Upper lobe of left lung (tissue), 6 donors: ENCODE measurements at regions not wholly inside any gene's neighbourhood (a gene's known extent, or its start where the extent isn't known, plus 50 kb on each side); places are given as distances from the start of the nearest gene placed in this dataset.

Experiments
- ATAC-seq, 2 donors: fragments of 200-7000 bp; cut with Tn5 transposase; one replicate each; pipeline ENCODE4 v1.9.1; 2022; ENCODE audit warnings: mild to moderate bottlenecking in 2 of 2, moderate library complexity in 2 of 2; ENCODE audit not compliant: low FRiP score in 2 of 2
- DNase-seq, 2 donors: peaks; one replicate each; pipeline ENCODE4 v3.0.0-alpha.2; 2019 to 2020
- H3K27ac ChIP-seq, 4 donors: fragments of 200-600 bp; sonication (generic); one replicate each; pipeline ENCODE4 v1.5.1; 2016 to 2019
- H3K27me3 ChIP-seq, 4 donors: fragments of 200-600 bp; sonication (generic); one replicate each; pipeline ENCODE4 v1.5.1; 2017 to 2019
- H3K36me3 ChIP-seq, 4 donors: fragments of 200-600 bp; sonication (generic); one replicate each; pipeline ENCODE4 v1.5.1; 2016 to 2019
- H3K4me1 ChIP-seq, 4 donors: fragments of 200-600 bp; sonication (generic); one replicate each; pipeline ENCODE4 v1.5.1; 2018 to 2019
- H3K4me3 ChIP-seq, 4 donors: fragments of 200-600 bp; sonication (generic); one replicate each; pipeline ENCODE4 v1.5.1; 2017 to 2019; ENCODE audit warnings: mild to moderate bottlenecking in 2 of 4, moderate library complexity in 1 of 4
- H3K9me3 ChIP-seq, 4 donors: fragments of 200-600 bp; sonication (generic); one replicate each; pipeline ENCODE4 v1.5.1; 2018 to 2019
- EP300 ChIP-seq, 4 donors: sonication (generic); formaldehyde crosslinking; IDR thresholded peaks; one replicate each; pipeline ENCODE4 v1.5.1; 2017; ENCODE audit warnings: antibody characterized with exemption in 4 of 4, control low read depth in 2 of 4
- POLR2A ChIP-seq, 4 donors: fragments of 450-650 bp; IDR thresholded peaks; one replicate each; pipeline ENCODE4 v1.5.1; 2016 to 2017; ENCODE audit warnings: antibody characterized with exemption in 4 of 4, mild to moderate bottlenecking in 2 of 4
- POLR2AphosphoS5 ChIP-seq, 2 donors: sonication (generic); formaldehyde crosslinking; IDR thresholded peaks; one replicate each; pipeline ENCODE4 v1.5.1; 2017; ENCODE audit warnings: antibody characterized with exemption in 2 of 2
- WGBS, 2 donors: methylation state at CpG; one replicate each; pipeline ENCODE4 v1.1.5; 2017 to 2018; 5-methylcytosine and 5-hydroxymethylcytosine counted together
- TF ChIP-seq, protein P1 (sequence below), 6 experiments: fragments of 450-650 bp in 4 of 6; fragments of 200-600 bp in 2 of 6; sonication (generic) in 2 of 6; IDR thresholded peaks; one replicate each; pipeline ENCODE4 v1.5.1; 2016 to 2019; ENCODE audit warnings: antibody characterized with exemption in 6 of 6
- donor health status: DM: no; HTN: no; CAD: no; lungs with moderate emphysema.
- donor health status: DM: no; HTN: yes; CAD: no; lungs with severe emphysema.

DNA sequence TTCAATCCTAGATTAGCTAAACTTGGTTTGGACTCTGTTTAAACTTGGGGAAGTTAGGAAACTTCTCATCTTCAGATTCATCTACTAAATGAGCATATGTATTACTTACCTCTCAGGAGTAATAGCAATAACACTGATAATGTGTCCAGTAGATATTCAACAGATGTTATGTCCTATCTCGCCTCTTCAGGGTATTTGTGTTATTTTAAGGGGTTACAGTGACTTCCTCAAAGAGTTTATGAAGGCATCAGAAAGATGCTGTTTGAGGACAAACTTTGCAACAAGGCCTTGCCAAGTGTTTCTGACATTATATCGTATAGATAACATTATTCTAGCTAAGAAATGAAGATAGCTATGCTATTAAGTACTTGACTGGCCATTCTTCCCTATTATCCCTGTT lies 522.3 kb downstream of the IGSF11 start:
- H3K27ac ChIP-seq: no peak overlapping the region
- no peaks in the 10 kb centered on the region for H3K4me1 ChIP-seq
- no peak for TF ChIP-seq POLR2AphosphoS5 (IDR thresholded peaks at IDR 0.05)
- TF ChIP-seq, protein P1, sequence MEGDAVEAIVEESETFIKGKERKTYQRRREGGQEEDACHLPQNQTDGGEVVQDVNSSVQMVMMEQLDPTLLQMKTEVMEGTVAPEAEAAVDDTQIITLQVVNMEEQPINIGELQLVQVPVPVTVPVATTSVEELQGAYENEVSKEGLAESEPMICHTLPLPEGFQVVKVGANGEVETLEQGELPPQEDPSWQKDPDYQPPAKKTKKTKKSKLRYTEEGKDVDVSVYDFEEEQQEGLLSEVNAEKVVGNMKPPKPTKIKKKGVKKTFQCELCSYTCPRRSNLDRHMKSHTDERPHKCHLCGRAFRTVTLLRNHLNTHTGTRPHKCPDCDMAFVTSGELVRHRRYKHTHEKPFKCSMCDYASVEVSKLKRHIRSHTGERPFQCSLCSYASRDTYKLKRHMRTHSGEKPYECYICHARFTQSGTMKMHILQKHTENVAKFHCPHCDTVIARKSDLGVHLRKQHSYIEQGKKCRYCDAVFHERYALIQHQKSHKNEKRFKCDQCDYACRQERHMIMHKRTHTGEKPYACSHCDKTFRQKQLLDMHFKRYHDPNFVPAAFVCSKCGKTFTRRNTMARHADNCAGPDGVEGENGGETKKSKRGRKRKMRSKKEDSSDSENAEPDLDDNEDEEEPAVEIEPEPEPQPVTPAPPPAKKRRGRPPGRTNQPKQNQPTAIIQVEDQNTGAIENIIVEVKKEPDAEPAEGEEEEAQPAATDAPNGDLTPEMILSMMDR (IDR thresholded peaks at IDR 0.05): no peak
- TF ChIP-seq EP300 (IDR thresholded peaks at IDR 0.05): no peak
- no peak for TF ChIP-seq POLR2A (IDR thresholded peaks at IDR 0.05)
- 73 to 74% methylated on average over 2 of the region's 2 CpGs for WGBS, 2 donors
- H3K4me3 ChIP-seq: no peak overlapping the region
- DNase-seq (no peak), ATAC-seq (no peak)
- no peaks in the 10 kb centered on the region for H3K9me3 ChIP-seq
- no peaks in the 10 kb centered on the region for H3K36me3 ChIP-seq
- H3K27me3 ChIP-seq: no peaks in the 10 kb centered on the region

DNA sequence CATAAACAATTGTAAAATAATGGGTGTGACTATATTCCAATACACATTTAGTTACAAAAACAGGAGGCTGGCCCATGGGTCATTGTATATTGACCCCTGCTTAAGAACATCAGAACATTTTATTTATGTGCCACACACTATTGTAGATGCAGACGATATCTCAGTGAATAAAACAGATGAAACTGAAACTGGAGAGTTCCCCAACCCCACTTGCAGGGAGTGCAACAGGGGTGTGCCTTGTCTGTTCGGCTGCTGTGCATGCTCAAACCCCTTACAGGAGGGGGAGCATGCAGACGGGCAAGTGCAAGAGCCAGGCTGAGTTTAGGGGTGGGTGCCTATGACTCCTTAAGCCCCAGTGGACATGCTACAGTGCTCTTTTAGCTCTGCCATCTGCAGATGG lies 509.6 kb downstream of the IGSF11 start:
- 77 to 88% methylated on average over 2 to 3 of the region's 3 CpGs for WGBS, 2 donors
- no peaks in the 10 kb centered on the region for H3K27me3 ChIP-seq
- TF ChIP-seq POLR2AphosphoS5 (IDR thresholded peaks at IDR 0.05) (no peak), POLR2A (IDR thresholded peaks at IDR 0.05) (no peak), EP300 (IDR thresholded peaks at IDR 0.05) (no peak)
- no peak for DNase-seq
- no peaks in the 10 kb centered on the region for H3K9me3 ChIP-seq
- H3K27ac ChIP-seq: no peak overlapping the region
- no peak overlapping the region for H3K4me3 ChIP-seq
- no peaks in the 10 kb centered on the region for H3K4me1 ChIP-seq
- H3K36me3 ChIP-seq: no peaks in the 10 kb centered on the region
- ATAC-seq: no peak

- DNase-seq: no peak
- no peak overlapping the region for H3K27ac ChIP-seq
- ATAC-seq: no peak
- TF ChIP-seq POLR2AphosphoS5 (IDR thresholded peaks at IDR 0.05): no peak
- TF ChIP-seq, protein P1 (IDR thresholded peaks at IDR 0.05): no peak
- no peak for TF ChIP-seq POLR2A (IDR thresholded peaks at IDR 0.05)
- no peak for TF ChIP-seq EP300 (IDR thresholded peaks at IDR 0.05)
- 38 to 61% methylated on average over 1 of the region's 1 CpG for WGBS, 2 donors
- no peaks in the 10 kb centered on the region for H3K9me3 ChIP-seq
- H3K36me3 ChIP-seq: no peaks in the 10 kb centered on the region
- no peak overlapping the region for H3K4me3 ChIP-seq
- H3K4me1 ChIP-seq: no peaks in the 10 kb centered on the region
- no peaks in the 10 kb centered on the region for H3K27me3 ChIP-seq
Measured at GRCh38 chr3:118526758-118527513, 507.7 kb downstream of the IGSF11 start.

DNA sequence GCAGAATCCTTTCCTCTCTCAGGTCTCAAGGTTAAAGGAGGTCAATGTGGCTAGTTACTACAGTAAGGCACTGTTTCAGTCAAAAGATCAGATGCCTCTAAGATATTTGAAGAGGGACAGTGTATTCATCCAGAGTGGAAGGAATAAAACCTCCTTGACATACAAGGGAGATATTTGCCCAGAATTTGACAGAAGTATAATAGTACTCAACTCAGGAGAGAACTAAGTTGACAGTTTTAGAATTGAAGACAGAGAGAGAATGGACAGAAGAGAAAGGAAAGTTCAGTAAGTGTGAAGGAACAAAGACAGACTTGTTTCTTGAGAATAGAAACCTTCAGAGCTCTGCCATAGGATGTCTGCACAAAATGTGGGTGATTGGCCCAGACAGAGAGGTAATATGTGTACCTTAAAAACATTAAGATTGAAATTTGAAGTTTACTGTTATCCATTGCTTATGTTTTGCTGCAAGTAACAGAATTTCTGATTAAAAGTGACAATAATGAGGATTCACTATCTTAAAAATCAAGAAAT lies 507.1 kb downstream of the IGSF11 start:
- Histone ChIP-seq H3K27me3 (no peaks in the 10 kb centered on the region), H3K4me3 (no peak overlapping the region), H3K9me3 (no peaks in the 10 kb centered on the region), H3K27ac (no peak overlapping the region), H3K36me3 (no peaks in the 10 kb centered on the region), H3K4me1 (no peaks in the 10 kb centered on the region)
- DNase-seq (no peak), ATAC-seq (no peak)
- no peak for TF ChIP-seq POLR2AphosphoS5 (IDR thresholded peaks at IDR 0.05)
- TF ChIP-seq EP300 (IDR thresholded peaks at IDR 0.05): no peak
- TF ChIP-seq, protein P1 (IDR thresholded peaks at IDR 0.05): no peak
- TF ChIP-seq POLR2A (IDR thresholded peaks at IDR 0.05): no peak

DNA sequence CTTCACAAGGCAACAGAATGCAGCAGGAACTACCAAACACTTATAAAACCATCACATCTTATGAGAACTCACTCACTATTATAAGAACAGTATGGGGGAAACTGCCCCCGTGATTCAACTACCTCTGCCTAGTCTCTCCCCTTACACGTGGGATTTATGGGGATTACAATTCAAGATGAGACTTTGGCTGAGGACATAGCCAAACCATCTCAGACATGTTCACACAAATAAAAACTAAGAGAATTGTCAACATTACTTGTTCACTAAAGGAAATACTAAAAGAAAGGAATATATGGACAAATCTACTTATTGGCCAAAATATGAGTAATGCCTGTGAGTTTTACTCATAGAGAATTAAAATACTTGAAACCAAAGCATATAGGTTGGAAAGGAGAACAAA lies 505.1 kb downstream of the IGSF11 start:
- Histone ChIP-seq H3K36me3 (no peaks in the 10 kb centered on the region), H3K27me3 (no peaks in the 10 kb centered on the region), H3K27ac (no peak overlapping the region), H3K4me3 (no peak overlapping the region), H3K9me3 (no peaks in the 10 kb centered on the region), H3K4me1 (no peaks in the 10 kb centered on the region)
- ATAC-seq (no peak), DNase-seq (no peak)
- WGBS, 2 donors: 74% methylated on average over 2 of the region's 2 CpGs
- TF ChIP-seq POLR2A (IDR thresholded peaks at IDR 0.05) (no peak), POLR2AphosphoS5 (IDR thresholded peaks at IDR 0.05) (no peak), EP300 (IDR thresholded peaks at IDR 0.05) (no peak)
- TF ChIP-seq, protein P1 (IDR thresholded peaks at IDR 0.05): no peak
